ENCODE measurements at regions not wholly inside any gene's neighbourhood (a gene's known extent, or its start where the extent isn't known, plus 50 kb on each side); places are given as distances from the start of the nearest gene placed in this dataset.

DNA sequence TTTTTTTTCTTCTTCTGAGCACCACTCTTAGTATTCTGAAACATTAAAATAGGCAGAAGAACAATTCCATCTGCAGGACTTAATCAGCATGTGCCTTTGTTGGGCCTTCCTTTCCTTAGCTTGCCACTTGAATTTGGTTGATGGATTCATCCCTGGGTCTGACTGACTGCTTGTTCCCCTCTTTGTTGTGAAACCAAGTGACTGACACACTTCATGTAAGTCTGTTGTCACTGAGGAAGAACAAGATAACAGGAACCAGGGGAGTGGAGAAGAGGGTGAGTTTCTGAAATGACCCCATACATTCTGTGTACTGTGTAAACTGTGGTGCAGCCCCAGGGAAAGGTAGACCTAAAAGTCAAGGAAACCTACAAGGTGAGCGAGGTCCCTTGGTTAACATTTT lies 188.7 kb upstream of the TBC1D5 start:
- POLR2A ChIA-PET: no interaction called here
- CTCF ChIA-PET: no interaction called here
- no peak overlapping the region for H3K4me3 Mint-ChIP-seq

DNA sequence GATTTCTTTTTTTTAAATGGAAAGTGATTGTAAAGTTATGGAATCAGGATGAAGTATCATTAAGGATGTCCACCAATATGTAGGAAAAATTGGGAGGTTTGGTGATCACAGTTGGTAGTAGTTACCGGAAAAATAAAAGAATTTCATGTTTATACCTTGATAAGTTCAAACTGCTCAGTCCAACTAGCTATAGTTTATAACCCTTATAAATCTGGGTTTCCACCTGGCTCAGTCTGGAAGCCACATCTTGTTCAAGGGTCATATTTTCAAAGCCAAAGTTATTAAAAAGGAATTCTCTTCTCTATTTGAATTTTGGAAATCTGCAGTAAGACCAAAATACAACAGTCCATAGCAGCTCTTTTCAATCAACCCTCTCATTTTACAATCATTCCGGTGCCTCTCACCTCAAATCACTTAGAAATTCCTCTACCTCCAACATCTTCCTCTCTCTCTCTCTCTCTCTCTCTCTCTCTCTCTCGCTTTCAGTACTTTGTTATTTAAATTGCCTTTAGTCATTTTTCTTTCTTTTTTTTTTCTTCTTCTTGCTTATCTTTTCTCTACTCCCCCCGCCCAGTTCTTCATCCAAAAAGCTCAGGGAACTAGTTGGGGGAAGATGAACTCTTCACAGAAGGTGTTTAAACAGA lies 186.2 kb upstream of the TBC1D5 start:
- Mint-ChIP-seq H3K27me3 (peaks cover 8% of the 10 kb centered on the region), H3K36me3 (ENCODE audit: low read depth) (no peaks in the 10 kb centered on the region), H3K4me1 (no peaks in the 10 kb centered on the region), H3K4me3 (no peak overlapping the region), H3K9me3 (no peaks in the 10 kb centered on the region), H3K27ac (no peak overlapping the region)
- POLR2A ChIA-PET: no interaction called here
- no peak for DNase-seq
- CTCF ChIA-PET: interaction anchor here (0.6 kb wide), 2 partner anchors 18 to 1664 kb away, joined by 3 read pairs; no protein-coding TSS in a partner anchor

More for the DNA sequence above, 188.7 kb upstream of the TBC1D5 start:
- DNase-seq: no peak
- Mint-ChIP-seq H3K9me3 (no peaks in the 10 kb centered on the region), H3K4me1 (no peaks in the 10 kb centered on the region), H3K27ac (no peak overlapping the region), H3K27me3 (peaks cover 16% of the 10 kb centered on the region), H3K36me3 (ENCODE audit: low read depth) (no peaks in the 10 kb centered on the region)

DNA sequence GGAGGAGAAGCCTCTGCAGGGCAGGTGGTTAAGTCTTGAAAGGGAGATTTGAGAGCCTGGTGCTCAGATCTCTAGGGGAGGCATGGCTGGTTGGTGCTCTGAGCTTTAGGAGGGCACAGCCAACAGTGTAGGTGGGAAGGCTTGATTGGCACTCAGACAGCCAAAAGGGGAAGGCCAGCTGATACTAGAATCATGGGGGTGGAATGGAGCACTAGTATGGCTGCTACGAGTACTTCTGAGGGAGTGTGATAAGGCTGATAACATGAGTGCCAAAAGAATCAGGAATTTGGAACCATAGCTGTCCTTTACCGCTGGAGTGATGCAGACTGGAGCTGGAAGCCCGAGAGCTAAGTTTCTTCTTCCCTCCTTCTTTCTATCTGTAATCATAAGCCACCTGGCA lies 184.6 kb upstream of the TBC1D5 start:
- ChIA-PET CTCF (no interaction called here), POLR2A (no interaction called here)
- H3K4me3 Mint-ChIP-seq: no peak overlapping the region
- H3K27me3 Mint-ChIP-seq: peaks cover 6% of the 10 kb centered on the region
- no peak for DNase-seq
- no peak overlapping the region for H3K27ac Mint-ChIP-seq
- no peaks in the 10 kb centered on the region for H3K9me3 Mint-ChIP-seq
- no peaks in the 10 kb centered on the region for H3K36me3 Mint-ChIP-seq (ENCODE audit: low read depth)
- no peaks in the 10 kb centered on the region for H3K4me1 Mint-ChIP-seq

DNA sequence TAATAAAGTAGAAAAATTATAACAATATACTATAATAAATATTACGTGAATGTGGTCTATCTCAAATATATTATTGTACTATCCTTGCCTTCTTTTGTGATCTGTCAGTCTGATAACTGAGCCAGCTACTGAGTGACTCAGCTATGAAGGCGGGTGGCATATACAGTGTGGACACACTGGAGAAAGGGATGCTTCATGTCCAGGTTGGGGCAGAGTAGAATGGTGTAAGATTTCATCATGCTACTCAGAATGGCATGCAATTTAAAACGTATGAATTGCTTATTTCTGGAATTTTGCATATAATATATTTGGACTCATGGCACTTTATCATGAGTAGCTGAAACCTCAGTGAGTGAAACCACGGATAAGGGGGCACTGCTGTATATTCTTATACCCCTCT lies 172.9 kb upstream of the TBC1D5 start:
- Mint-ChIP-seq H3K4me3 (no peak overlapping the region), H3K27ac (no peak overlapping the region), H3K27me3 (peaks cover 11% of the 10 kb centered on the region), H3K36me3 (ENCODE audit: low read depth) (no peaks in the 10 kb centered on the region), H3K4me1 (no peaks in the 10 kb centered on the region), H3K9me3 (no peaks in the 10 kb centered on the region)
- CTCF ChIA-PET: no interaction called here
- POLR2A ChIA-PET: no interaction called here
- no peak for DNase-seq

DNA sequence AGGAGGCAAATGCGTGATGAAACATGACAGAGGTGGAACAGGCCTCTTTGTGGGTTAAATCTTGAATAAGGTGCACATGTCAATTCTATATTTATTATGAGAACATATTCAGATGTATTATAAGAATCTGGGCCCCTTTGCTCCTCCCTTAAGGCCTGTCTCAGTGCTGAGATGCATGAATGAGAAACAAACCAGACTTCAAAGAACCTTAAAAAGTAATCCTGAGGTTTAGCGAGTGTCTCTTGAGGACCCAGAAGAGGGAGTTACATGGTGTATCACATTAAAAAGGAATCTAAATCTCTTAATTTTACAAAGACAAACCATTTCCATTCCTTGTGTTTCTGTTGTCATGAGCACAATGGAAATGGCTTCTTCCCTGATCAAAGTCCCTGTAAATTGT lies 170.9 kb upstream of the TBC1D5 start:
- DNase-seq: no peak
- Mint-ChIP-seq H3K9me3 (no peaks in the 10 kb centered on the region), H3K4me3 (no peak overlapping the region), H3K36me3 (ENCODE audit: low read depth) (no peaks in the 10 kb centered on the region), H3K4me1 (no peaks in the 10 kb centered on the region), H3K27ac (no peak overlapping the region), H3K27me3 (peaks cover 11% of the 10 kb centered on the region)
- ChIA-PET CTCF (no interaction called here), POLR2A (no interaction called here)

DNA sequence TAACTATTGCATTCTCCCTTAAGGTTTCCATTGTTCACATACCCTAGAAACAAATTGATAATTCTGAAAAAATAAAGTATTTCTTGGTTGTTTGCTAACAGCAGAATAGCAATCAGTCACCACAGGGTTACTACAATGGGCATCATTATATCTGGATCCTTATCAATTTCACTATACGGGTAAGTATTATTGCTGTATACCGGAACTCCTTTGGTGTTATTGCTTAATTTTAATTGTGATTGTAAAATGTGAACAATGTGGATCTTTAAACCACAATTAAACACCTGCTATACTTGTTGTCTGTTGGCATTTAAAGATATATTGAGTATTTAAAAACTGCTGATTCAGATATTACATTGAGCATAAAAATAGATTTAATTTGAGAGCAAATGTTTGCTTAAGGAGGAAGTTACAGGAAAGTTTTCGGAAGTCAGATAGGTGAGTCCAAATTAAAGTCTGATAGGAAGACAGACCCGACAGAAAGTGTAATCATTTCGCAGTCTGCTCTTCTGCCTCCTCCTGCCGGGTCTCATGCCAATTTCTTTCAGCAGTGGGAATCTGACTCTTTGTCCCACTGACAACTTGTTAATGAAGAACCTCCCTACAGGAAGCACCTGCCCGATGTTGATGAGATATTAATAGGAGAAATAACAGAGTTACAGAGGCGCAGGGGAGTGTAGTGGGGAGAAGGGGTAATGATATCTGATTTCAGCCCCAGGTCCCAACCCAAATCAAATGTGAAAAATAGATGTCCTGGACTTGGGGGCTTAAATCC lies 169.7 kb upstream of the TBC1D5 start:
- Mint-ChIP-seq H3K4me3 (no peak overlapping the region), H3K27ac (no peak overlapping the region), H3K4me1 (no peaks in the 10 kb centered on the region), H3K27me3 (peaks cover 11% of the 10 kb centered on the region), H3K36me3 (ENCODE audit: low read depth) (no peaks in the 10 kb centered on the region), H3K9me3 (no peaks in the 10 kb centered on the region)
- ChIA-PET POLR2A (no interaction called here), CTCF (no interaction called here)
- DNase-seq: no peak

DNA sequence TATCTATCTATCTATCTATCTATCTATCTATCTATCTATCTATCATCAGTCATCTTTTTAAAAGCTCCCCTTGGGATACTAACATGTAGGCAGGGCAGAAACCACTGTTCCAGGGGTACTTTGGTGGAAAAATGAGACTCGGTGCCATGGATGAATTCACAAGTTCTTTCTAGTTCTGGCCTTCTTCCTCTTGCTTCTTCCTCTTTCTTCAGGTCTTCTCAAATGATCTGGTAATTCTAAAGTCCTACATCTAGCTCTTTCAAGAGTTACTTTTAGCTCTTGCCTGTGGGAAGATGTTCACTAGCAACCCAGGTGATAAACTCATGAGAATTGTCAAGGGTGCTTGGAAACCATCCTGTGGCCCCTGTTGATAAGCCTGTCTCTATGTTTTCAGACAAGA lies 168.5 kb upstream of the TBC1D5 start:
- Mint-ChIP-seq H3K27me3 (peaks cover 11% of the 10 kb centered on the region), H3K9me3 (no peaks in the 10 kb centered on the region), H3K4me1 (no peaks in the 10 kb centered on the region), H3K4me3 (no peak overlapping the region), H3K27ac (no peak overlapping the region), H3K36me3 (ENCODE audit: low read depth) (no peaks in the 10 kb centered on the region)
- ChIA-PET POLR2A (no interaction called here), CTCF (interaction anchor here (0.5 kb wide), 1 partner anchor 18 kb away, joined by 3 read pairs; no protein-coding TSS in a partner anchor)
- no peak for DNase-seq

DNA sequence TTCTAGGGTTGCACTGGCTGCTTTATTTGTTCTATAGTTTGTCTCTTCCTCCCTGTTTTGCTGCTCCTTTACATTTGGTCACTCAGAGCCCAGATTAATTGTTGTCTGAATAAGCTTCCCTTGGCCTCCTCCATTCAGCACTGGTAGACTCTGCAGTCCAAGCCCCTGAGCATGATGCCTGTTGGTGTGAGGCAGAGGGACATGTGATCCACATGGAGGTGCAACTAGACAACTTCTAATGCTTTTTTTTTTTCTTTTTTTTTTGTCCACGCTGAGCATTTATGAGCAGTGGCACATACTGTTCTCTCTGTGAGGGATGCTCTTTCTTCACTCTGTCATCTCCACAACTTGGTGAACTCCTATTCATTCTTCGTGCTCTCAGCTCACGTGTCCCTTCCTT lies 167.3 kb upstream of the TBC1D5 start:
- Mint-ChIP-seq H3K9me3 (no peaks in the 10 kb centered on the region), H3K4me3 (no peak overlapping the region), H3K4me1 (no peaks in the 10 kb centered on the region), H3K36me3 (ENCODE audit: low read depth) (no peaks in the 10 kb centered on the region), H3K27ac (no peak overlapping the region), H3K27me3 (peaks cover 11% of the 10 kb centered on the region)
- no peak for DNase-seq
- ChIA-PET POLR2A (no interaction called here), CTCF (no interaction called here)

DNA sequence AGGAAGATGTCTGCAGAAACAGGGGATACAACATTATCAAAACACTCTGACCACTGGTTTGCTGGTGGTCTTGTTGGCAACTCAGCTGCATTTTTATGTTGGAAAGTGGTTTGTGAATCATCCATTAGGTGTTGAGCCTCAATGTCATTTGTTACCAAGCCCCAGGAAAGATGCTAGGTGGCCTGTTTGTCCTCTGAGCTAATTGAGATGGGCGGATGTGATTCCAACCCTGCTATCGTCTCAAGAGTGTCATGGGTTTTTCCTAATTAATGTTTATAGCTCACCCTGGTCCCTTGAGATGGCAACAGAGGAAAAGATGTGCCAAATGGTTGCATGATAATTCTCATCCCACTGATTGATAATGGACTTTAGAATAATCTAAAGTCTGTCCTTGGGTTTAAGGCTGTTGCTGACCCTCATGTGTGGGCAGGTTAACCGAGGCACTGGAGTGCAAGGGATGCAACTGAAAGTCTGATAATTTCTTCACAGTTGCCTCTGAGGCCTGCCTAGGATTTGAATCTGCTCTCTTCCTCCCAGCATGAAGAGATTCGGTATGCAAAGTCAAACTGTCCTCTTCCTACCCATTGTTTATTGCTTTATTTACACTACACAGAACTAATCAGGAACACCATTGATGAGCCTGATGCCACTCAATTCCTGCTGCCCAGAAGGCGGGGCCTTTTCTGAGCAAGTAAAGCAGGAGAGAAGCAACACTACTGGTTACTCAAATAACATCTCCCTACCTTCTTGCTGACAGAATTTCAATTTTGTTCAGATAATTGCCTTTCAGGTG lies 166.2 kb upstream of the TBC1D5 start:
- Mint-ChIP-seq H3K27me3 (peaks cover 13% of the 10 kb centered on the region), H3K36me3 (ENCODE audit: low read depth) (no peaks in the 10 kb centered on the region), H3K4me3 (no peak overlapping the region), H3K4me1 (no peaks in the 10 kb centered on the region), H3K27ac (no peak overlapping the region), H3K9me3 (no peaks in the 10 kb centered on the region)
- CTCF ChIA-PET: no interaction called here
- POLR2A ChIA-PET: no interaction called here
- no peak for DNase-seq

DNA sequence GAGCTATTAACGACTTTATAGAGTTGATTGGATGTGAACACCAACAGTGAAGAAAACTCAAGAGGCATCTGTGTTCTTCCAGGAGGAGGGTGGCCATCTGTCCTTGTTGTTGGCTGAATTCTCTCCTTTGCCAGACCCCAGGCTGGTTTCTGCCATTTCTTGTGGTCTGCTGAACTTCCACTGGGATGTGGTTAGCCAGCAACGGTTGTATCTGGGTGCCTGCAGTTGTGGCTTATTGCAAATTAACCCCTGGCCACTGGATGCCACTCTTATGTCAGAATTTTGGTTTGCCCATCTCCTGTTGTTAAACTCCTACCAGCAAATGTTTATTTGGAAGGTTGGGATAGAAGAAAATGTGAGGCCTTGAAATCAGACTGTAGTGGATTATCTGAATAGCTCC lies 163.6 kb upstream of the TBC1D5 start:
- CTCF ChIA-PET: interaction anchor here (1.1 kb wide), 1 partner anchor 12 kb away, joined by 3 read pairs; no protein-coding TSS in a partner anchor
- DNase-seq: no peak
- no peak overlapping the region for H3K4me3 Mint-ChIP-seq
- H3K9me3 Mint-ChIP-seq: no peaks in the 10 kb centered on the region
- POLR2A ChIA-PET: no interaction called here
- H3K27me3 Mint-ChIP-seq: peaks cover 3% of the 10 kb centered on the region
- no peak overlapping the region for H3K27ac Mint-ChIP-seq
- no peaks in the 10 kb centered on the region for H3K4me1 Mint-ChIP-seq
- no peaks in the 10 kb centered on the region for H3K36me3 Mint-ChIP-seq (ENCODE audit: low read depth)

DNA sequence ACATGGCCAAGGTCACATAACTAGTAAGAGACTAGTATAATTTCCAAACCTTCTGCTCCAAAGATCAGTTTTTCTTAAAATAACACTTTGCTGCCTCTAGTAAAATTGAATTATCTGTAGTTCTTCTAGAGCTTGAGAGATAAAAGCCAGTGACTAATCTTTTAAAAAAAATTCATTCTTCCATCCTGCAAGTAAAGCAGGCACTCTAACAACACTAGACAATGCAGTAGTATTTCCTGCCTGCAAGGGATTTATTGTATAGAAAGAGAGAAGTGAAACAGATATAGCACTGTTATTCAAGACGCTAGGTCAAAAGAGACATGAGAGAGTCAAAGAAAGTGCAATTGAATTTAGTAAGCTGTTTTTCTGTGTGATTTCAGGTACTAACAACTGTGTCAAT lies 159.5 kb upstream of the TBC1D5 start:
- ChIA-PET CTCF (no interaction called here), POLR2A (no interaction called here)
- DNase-seq: no peak
- no peak overlapping the region for H3K4me3 Mint-ChIP-seq
- H3K4me1 Mint-ChIP-seq: no peaks in the 10 kb centered on the region
- no peaks in the 10 kb centered on the region for H3K36me3 Mint-ChIP-seq (ENCODE audit: low read depth)
- peaks cover 6% of the 10 kb centered on the region for H3K27me3 Mint-ChIP-seq
- H3K9me3 Mint-ChIP-seq: peaks cover 2% of the 10 kb centered on the region
- no peak overlapping the region for H3K27ac Mint-ChIP-seq

DNA sequence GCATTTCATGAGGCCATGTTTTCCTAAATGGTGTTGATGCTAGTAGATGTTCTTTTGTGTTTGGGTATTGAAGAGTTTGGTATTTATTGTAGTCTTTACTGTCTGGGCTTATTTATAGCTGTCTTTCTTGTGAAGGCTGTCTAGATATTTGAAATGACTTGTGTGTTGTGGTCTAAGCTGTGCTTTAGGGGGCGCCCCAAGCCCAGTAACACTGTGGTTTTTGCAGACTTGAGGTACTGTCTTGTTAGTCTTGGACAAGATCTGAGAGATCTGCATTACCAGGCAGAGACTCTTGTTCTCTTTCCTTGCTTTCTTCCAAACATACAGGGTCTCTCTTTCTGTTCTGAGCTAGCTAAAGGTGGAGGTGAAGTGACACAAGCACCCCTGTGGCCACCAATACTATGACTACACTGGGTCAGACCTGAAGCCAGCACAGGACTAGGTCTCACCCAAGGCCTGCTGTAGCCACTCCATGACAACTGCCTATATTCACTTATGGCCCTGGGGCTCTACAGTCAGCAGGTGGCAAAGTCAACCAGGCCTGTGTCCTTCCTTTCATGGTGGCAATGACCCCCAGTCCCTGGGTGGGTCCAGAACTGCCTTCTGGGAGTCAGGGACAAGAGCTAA lies 152.1 kb upstream of the TBC1D5 start:
- POLR2A ChIA-PET: no interaction called here
- Mint-ChIP-seq H3K27me3 (peaks cover 6% of the 10 kb centered on the region), H3K9me3 (no peaks in the 10 kb centered on the region), H3K4me1 (no peaks in the 10 kb centered on the region), H3K27ac (no peak overlapping the region), H3K4me3 (no peak overlapping the region), H3K36me3 (ENCODE audit: low read depth) (no peaks in the 10 kb centered on the region)
- DNase-seq: peak; percentile 28
- CTCF ChIA-PET: interaction anchor here (0.6 to 1.4 kb wide), 2 partner anchors 11 to 1094 kb away, joined by 3 to 4 read pairs; no protein-coding TSS in a partner anchor

DNA sequence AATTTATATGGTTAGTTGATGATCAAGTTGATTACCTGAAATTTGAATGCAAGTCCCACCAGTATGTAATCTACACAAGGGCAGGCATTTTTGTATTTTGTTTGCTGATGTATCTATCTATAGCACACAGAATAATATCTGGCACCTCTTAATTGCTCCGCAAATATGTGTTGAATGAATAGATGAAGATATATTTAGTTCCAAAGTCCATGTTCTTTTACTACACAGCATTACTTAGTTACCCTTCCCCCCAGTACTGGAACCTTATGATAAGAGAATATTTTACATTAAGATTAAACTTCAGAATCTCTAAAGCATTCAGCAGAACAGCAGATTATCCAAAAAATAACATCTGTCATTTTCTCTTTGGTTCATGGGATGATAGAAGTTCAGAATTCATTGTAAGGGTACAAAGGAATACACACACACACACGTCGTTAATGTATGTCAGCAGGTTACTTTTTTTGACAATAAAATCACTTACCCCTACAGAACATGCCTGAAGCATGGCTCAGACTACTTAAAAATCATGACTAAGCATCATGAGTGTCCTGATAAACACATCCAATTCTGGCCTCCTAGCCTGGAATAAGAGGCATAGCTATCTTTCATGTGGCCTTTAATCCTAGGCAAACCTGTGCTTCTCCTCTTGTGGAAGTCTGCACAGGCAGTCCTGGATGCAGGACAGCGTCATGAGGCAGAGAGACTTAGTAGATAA lies 148.9 kb upstream of the TBC1D5 start:
- Mint-ChIP-seq H3K36me3 (ENCODE audit: low read depth) (no peaks in the 10 kb centered on the region), H3K4me1 (no peaks in the 10 kb centered on the region), H3K27ac (no peak overlapping the region), H3K27me3 (peaks cover 13% of the 10 kb centered on the region), H3K4me3 (no peak overlapping the region), H3K9me3 (no peaks in the 10 kb centered on the region)
- CTCF ChIA-PET: no interaction called here
- POLR2A ChIA-PET: no interaction called here
- no peak for DNase-seq

Measured in activated CD4-positive, alpha-beta memory T cell treated with anti-CD3 and anti-CD28 coated beads, Interleukin-2, amount 10 ng/mL, durations not matched to agents 7 days and 5 days (primary cell).